Aorta (tissue), 5 donors: ENCODE measurements at regions not wholly inside any gene's neighbourhood (a gene's known extent, or its start where the extent isn't known, plus 50 kb on each side); places are given as distances from the start of the nearest gene placed in this dataset.

Experiments used
- ATAC-seq: fragments of 200-7000 bp; cut with Tn5 transposase; one replicate; pipeline ENCODE4 v1.9.1; 2022; ENCODE audit warnings: moderate library complexity; ENCODE audit not compliant: low FRiP score
- DNase-seq, 2 donors: peaks; one replicate each; pipeline ENCODE4 v3.0.0-alpha.2; 2020
- H3K27ac ChIP-seq, 2 donors: one replicate each; pipeline ENCODE4 v1.5.1; 2013; ENCODE audit warnings: low read length in 2 of 2, mild to moderate bottlenecking in 2 of 2, moderate library complexity in 2 of 2, control low read depth in 1 of 2, inconsistent platforms in 1 of 2, low read depth in 1 of 2
- H3K27me3 ChIP-seq, 2 donors: one replicate each; pipeline ENCODE4 v1.6.1; 2013; ENCODE audit warnings: control low read depth in 1 of 2, low read length in 1 of 2, mild to moderate bottlenecking in 1 of 2, moderate library complexity in 1 of 2; ENCODE audit not compliant: insufficient read depth in 2 of 2, control insufficient read depth in 1 of 2
- H3K36me3 ChIP-seq, 2 donors: one replicate each; pipeline ENCODE4 v1.6.1; 2013; ENCODE audit warnings: control low read depth in 1 of 2, low read length in 1 of 2, mild to moderate bottlenecking in 1 of 2; ENCODE audit not compliant: insufficient read depth in 2 of 2, control insufficient read depth in 1 of 2
- H3K4me1 ChIP-seq, 2 donors: one replicate each; pipeline ENCODE4 v1.6.1; 2013; ENCODE audit warnings: low read length in 2 of 2, control low read depth in 1 of 2, mild to moderate bottlenecking in 1 of 2, moderate library complexity in 1 of 2; ENCODE audit not compliant: insufficient read depth in 2 of 2, control insufficient read depth in 1 of 2
- H3K4me3 ChIP-seq, 2 donors: one replicate each; pipeline ENCODE4 v1.5.1; 2013; ENCODE audit warnings: low read length in 2 of 2, control low read depth in 1 of 2, mild to moderate bottlenecking in 1 of 2
- H3K9me3 ChIP-seq: one replicate; pipeline ENCODE4 v1.6.1; 2013; ENCODE audit warnings: mild to moderate bottlenecking, low read length; ENCODE audit not compliant: control insufficient read depth
- WGBS, 2 donors: extraction: QIAGEN DNeasy Blood & Tissue Kit; methylation state at CpG; one replicate each; pipeline ENCODE4 v1.1.7; 2013; 5-methylcytosine and 5-hydroxymethylcytosine counted together
- intact Hi-C, 2 donors: fragments of 100-400 bp; cut with DNase I; formaldehyde crosslinking; loops; one replicate each; pipeline versions ENCODE4 v1.14.2 to v1.15.0; 2022
- donor health status: healthy with polysubstance abuse.
- donor health status: Bipolar disorder and iron deficiency.
- donor health status: DM: no; HTN: no; CAD: no.
- donor health status: DM: no; HTN: no; CAD: no.
- donor health status: DM: yes; HTN: yes; CAD: no.

- Histone ChIP-seq H3K9me3 (no peaks in the 10 kb centered on the region), H3K4me1 (peaks cover 5% of the 10 kb centered on the region in 2 donors), H3K27me3 (no peaks in the 10 kb centered on the region), H3K36me3 (no peaks in the 10 kb centered on the region), H3K4me3 (no peak overlapping the region), H3K27ac (peak overlapping the region; percentile 45 to 96)
- 5 to 8% methylated on average over 8 of the region's 8 CpGs for WGBS, 2 donors
- ATAC-seq (peak; percentile 53), DNase-seq (peak; percentile 81)
- intact Hi-C loops, result loop anchor here in 1 of 2 donors (2.0 to 5.0 kb wide), 3 partner anchors 13 to 388 kb away; no protein-coding TSS in a partner anchor
Measured at GRCh38 chr10:43809211-43809930, 160.7 kb upstream of the ZNF32 start.

- no peak for ATAC-seq
- WGBS, 2 donors, result 45 to 46% methylated on average over 3 of the region's 3 CpGs
- no peak overlapping the region for H3K4me3 ChIP-seq
- DNase-seq, result no peak
- no peaks in the 10 kb centered on the region for H3K27me3 ChIP-seq
- H3K4me1 ChIP-seq, result peaks cover 5% of the 10 kb centered on the region in 2 donors
- H3K36me3 ChIP-seq, result no peaks in the 10 kb centered on the region
- H3K27ac ChIP-seq, result peak overlapping the region; percentile 45 to 90
- intact Hi-C loops, result loop anchor here in 1 of 2 donors (2.0 to 5.0 kb wide), 3 partner anchors 15 to 389 kb away; no protein-coding TSS in a partner anchor
- no peaks in the 10 kb centered on the region for H3K9me3 ChIP-seq
Measured at GRCh38 chr10:43808136-43808535, 159.5 kb upstream of the ZNF32 start.

GRCh38 chr10:43806831-43807640 lies 158.4 kb upstream of the ZNF32 start:
- DNase-seq (no peak), ATAC-seq (peak; percentile 40)
- intact Hi-C loops, result loop anchor here in 1 of 2 donors (5.0 kb wide), 2 partner anchors 115 to 390 kb away; no protein-coding TSS in a partner anchor
- WGBS, 2 donors, result 4 to 12% methylated on average over 13 of the region's 13 CpGs
- Histone ChIP-seq H3K27ac (peak overlapping the region; percentile 5 to 90), H3K27me3 (no peaks in the 10 kb centered on the region), H3K4me3 (no peak overlapping the region), H3K4me1 (peaks cover 5% of the 10 kb centered on the region in 2 donors), H3K9me3 (no peaks in the 10 kb centered on the region), H3K36me3 (no peaks in the 10 kb centered on the region)

- H3K36me3 ChIP-seq, result no peaks in the 10 kb centered on the region
- peaks cover 0 to 2% of the 10 kb centered on the region in 2 donors for H3K4me1 ChIP-seq
- ATAC-seq (no peak), DNase-seq (no peak)
- 82 to 91% methylated on average over 7 of the region's 7 CpGs for WGBS, 2 donors
- H3K27ac ChIP-seq, result no peak overlapping the region
- no peaks in the 10 kb centered on the region for H3K9me3 ChIP-seq
- intact Hi-C loops, result no loop called here
- no peak overlapping the region for H3K4me3 ChIP-seq
- no peaks in the 10 kb centered on the region for H3K27me3 ChIP-seq
Measured at GRCh38 chr10:43803791-43804190, 155.1 kb upstream of the ZNF32 start.

GRCh38 chr10:43802988-43803696 lies 154.5 kb upstream of the ZNF32 start:
- H3K4me1 ChIP-seq, result no peaks in the 10 kb centered on the region
- WGBS, 2 donors, result 94 to 98% methylated on average over 6 of the region's 6 CpGs
- H3K27me3 ChIP-seq, result no peaks in the 10 kb centered on the region
- ATAC-seq, result no peak
- no peaks in the 10 kb centered on the region for H3K36me3 ChIP-seq
- H3K9me3 ChIP-seq, result no peaks in the 10 kb centered on the region
- no peak for DNase-seq
- intact Hi-C loops, result no loop called here
- no peak overlapping the region for H3K27ac ChIP-seq
- H3K4me3 ChIP-seq, result no peak overlapping the region

GRCh38 chr10:43801626-43802025 lies 152.9 kb upstream of the ZNF32 start:
- Histone ChIP-seq H3K9me3 (no peaks in the 10 kb centered on the region), H3K4me1 (no peaks in the 10 kb centered on the region), H3K4me3 (no peak overlapping the region), H3K36me3 (no peaks in the 10 kb centered on the region), H3K27me3 (no peaks in the 10 kb centered on the region), H3K27ac (no peak overlapping the region)
- intact Hi-C loops, result no loop called here
- DNase-seq (no peak), ATAC-seq (no peak)
- 96 to 100% methylated on average over 3 of the region's 3 CpGs for WGBS, 2 donors

- ATAC-seq, result no peak
- no peaks in the 10 kb centered on the region for H3K27me3 ChIP-seq
- no peaks in the 10 kb centered on the region for H3K4me1 ChIP-seq
- no peak overlapping the region for H3K4me3 ChIP-seq
- DNase-seq, result no peak
- H3K27ac ChIP-seq, result no peak overlapping the region
- WGBS, 2 donors, result 81% methylated on average over 4 of the region's 4 CpGs
- intact Hi-C loops, result no loop called here
- H3K36me3 ChIP-seq, result no peaks in the 10 kb centered on the region
- no peaks in the 10 kb centered on the region for H3K9me3 ChIP-seq
Measured at GRCh38 chr10:43801140-43801539, 152.5 kb upstream of the ZNF32 start.

- Histone ChIP-seq H3K4me3 (no peak overlapping the region), H3K27me3 (no peaks in the 10 kb centered on the region), H3K27ac (no peak overlapping the region), H3K36me3 (no peaks in the 10 kb centered on the region), H3K4me1 (no peaks in the 10 kb centered on the region), H3K9me3 (no peaks in the 10 kb centered on the region)
- DNase-seq, result no peak
- intact Hi-C loops, result no loop called here
- ATAC-seq, result no peak
Measured at GRCh38 chr10:43796781-43797180, 148.1 kb upstream of the ZNF32 start.
